ENCODE measurements at regions not wholly inside any gene's neighbourhood (a gene's known extent, or its start where the extent isn't known, plus 50 kb on each side); places are given as distances from the start of the nearest gene placed in this dataset.
"Not testable (repeated sequence)": the region's sequence is repeated elsewhere in the genome, so short reads cannot be mapped to it uniquely, and the experiment has no call there.

- peaks cover 0 to 39% (median 23%) of the 10 kb centered on the region in 4 donors for H3K4me1 ChIP-seq
- no peak overlapping the region for H3K4me3 ChIP-seq
- peak overlapping the region in 2 of 4 donors; percentile 42 to 60 for H3K27ac ChIP-seq
- H3K36me3 ChIP-seq: no peaks in the 10 kb centered on the region
- TF ChIP-seq POLR2AphosphoS5 (IDR thresholded peaks at IDR 0.05) (no peak), POLR2A (IDR thresholded peaks at IDR 0.05) (no peak), EP300 (IDR thresholded peaks at IDR 0.05) (no peak), CTCF (IDR thresholded peaks at IDR 0.05) (no peak)
- 93 to 95% methylated on average over 4 of the region's 4 CpGs for WGBS, 2 donors
- DNase-seq: no peak
- intact Hi-C loops (cut with DNase I): loop anchor here (5.0 kb wide), 1 partner anchor 54 kb away; the partner anchor contains the start of gene DAAM1
- no peaks in the 10 kb centered on the region for H3K9me3 ChIP-seq
- H3K27me3 ChIP-seq: no peaks in the 10 kb centered on the region
These were observed 54.8 kb upstream of the DAAM1 start for GRCh38 chr14:59133709-59134108.

GRCh38 chr14:59134307-59134706 is 54.2 kb upstream of the DAAM1 start:
- H3K4me3 ChIP-seq: no peak overlapping the region
- no peaks in the 10 kb centered on the region for H3K36me3 ChIP-seq
- peaks cover 0 to 34% (median 21%) of the 10 kb centered on the region in 4 donors for H3K4me1 ChIP-seq
- TF ChIP-seq EP300 (IDR thresholded peaks at IDR 0.05) (no peak), POLR2AphosphoS5 (IDR thresholded peaks at IDR 0.05) (no peak), CTCF (IDR thresholded peaks at IDR 0.05) (no peak), POLR2A (IDR thresholded peaks at IDR 0.05) (no peak)
- WGBS, 2 donors: 94% methylated on average over 3 of the region's 3 CpGs
- DNase-seq: no peak
- intact Hi-C loops (cut with DNase I): loop anchor here (5.0 kb wide), 1 partner anchor 53 kb away; the partner anchor contains the start of gene DAAM1
- no peak overlapping the region for H3K27ac ChIP-seq
- H3K27me3 ChIP-seq: no peaks in the 10 kb centered on the region
- no peaks in the 10 kb centered on the region for H3K9me3 ChIP-seq

- Histone ChIP-seq H3K27me3 (no peaks in the 10 kb centered on the region), H3K36me3 (no peaks in the 10 kb centered on the region), H3K9me3 (no peaks in the 10 kb centered on the region), H3K4me1 (peaks cover 0 to 15% (median 13%) of the 10 kb centered on the region in 4 donors), H3K4me3 (no peak overlapping the region), H3K27ac (no peak overlapping the region)
- intact Hi-C loops (cut with DNase I): no loop called here
- TF ChIP-seq CTCF (IDR thresholded peaks at IDR 0.05) (no peak), POLR2AphosphoS5 (IDR thresholded peaks at IDR 0.05) (no peak), POLR2A (IDR thresholded peaks at IDR 0.05) (no peak), EP300 (IDR thresholded peaks at IDR 0.05) (no peak)
- DNase-seq: no peak
- WGBS, 2 donors: 94% methylated on average over 3 of the region's 3 CpGs
These were observed 51.2 kb upstream of the DAAM1 start for GRCh38 chr14:59137256-59137655.

GRCh38 chr14:59138576-59138975 is 49.9 kb upstream of the DAAM1 start:
- DNase-seq; H3K4me1 ChIP-seq; H3K27me3 ChIP-seq; H3K27ac ChIP-seq; H3K36me3 ChIP-seq; H3K4me3 ChIP-seq; H3K9me3 ChIP-seq; intact Hi-C loops (cut with DNase I): not testable (repeated sequence)
- WGBS, 2 donors: 76 to 77% methylated on average over 5 of the region's 5 CpGs
